ENCODE measurements at regions not wholly inside any gene's neighbourhood (a gene's known extent, or its start where the extent isn't known, plus 50 kb on each side); places are given as distances from the start of the nearest gene placed in this dataset.

GRCh38 chr7:16187131-16187530 is 234.2 kb downstream of the CRPPA start:
- TF ChIP-seq, protein P1, sequence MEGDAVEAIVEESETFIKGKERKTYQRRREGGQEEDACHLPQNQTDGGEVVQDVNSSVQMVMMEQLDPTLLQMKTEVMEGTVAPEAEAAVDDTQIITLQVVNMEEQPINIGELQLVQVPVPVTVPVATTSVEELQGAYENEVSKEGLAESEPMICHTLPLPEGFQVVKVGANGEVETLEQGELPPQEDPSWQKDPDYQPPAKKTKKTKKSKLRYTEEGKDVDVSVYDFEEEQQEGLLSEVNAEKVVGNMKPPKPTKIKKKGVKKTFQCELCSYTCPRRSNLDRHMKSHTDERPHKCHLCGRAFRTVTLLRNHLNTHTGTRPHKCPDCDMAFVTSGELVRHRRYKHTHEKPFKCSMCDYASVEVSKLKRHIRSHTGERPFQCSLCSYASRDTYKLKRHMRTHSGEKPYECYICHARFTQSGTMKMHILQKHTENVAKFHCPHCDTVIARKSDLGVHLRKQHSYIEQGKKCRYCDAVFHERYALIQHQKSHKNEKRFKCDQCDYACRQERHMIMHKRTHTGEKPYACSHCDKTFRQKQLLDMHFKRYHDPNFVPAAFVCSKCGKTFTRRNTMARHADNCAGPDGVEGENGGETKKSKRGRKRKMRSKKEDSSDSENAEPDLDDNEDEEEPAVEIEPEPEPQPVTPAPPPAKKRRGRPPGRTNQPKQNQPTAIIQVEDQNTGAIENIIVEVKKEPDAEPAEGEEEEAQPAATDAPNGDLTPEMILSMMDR (IDR thresholded peaks at IDR 0.05) = no peak
- TF ChIP-seq POLR2A (IDR thresholded peaks at IDR 0.05) = no peak
